MM.1S (cell line): ENCODE measurements at regions not wholly inside any gene's neighbourhood (a gene's known extent, or its start where the extent isn't known, plus 50 kb on each side); places are given as distances from the start of the nearest gene placed in this dataset.

Experiments used
- DNase-seq: peaks from one replicate; pipeline ENCODE4 v3.0.0-alpha.2; 2015
- H2AFZ ChIP-seq: fragments of 300-600 bp; sonication (generic); 2 replicates; pipeline ENCODE4 v1.6.0; 2016; ENCODE audit warnings: antibody characterized with exemption, low read length
- H3F3A ChIP-seq: fragments of 300-600 bp; sonication (generic); 2 replicates; pipeline ENCODE4 v1.6.1; 2016; ENCODE audit warnings: mild to moderate bottlenecking, antibody characterized with exemption, low read length, moderate library complexity, mixed read lengths; ENCODE audit not compliant: insufficient read depth
- H3K27ac ChIP-seq: fragments of 300-600 bp; sonication (generic); 2 replicates; pipeline ENCODE4 v1.5.1; 2016; ENCODE audit warnings: mild to moderate bottlenecking, low read length
- H3K27me3 ChIP-seq: fragments of 300-600 bp; sonication (generic); replicated peaks from 2 replicates; pipeline ENCODE4 v1.6.0; 2016; ENCODE audit warnings: low read length; ENCODE audit not compliant: insufficient read depth
- H3K36me3 ChIP-seq: fragments of 300-600 bp; sonication (generic); replicated peaks from 2 replicates; pipeline ENCODE4 v1.6.1; 2016; ENCODE audit warnings: mild to moderate bottlenecking, low read length, mixed read lengths; ENCODE audit not compliant: insufficient read depth
- H3K4me1 ChIP-seq: fragments of 300-600 bp; sonication (generic); 2 replicates; pipeline ENCODE4 v1.6.1; 2016; ENCODE audit warnings: low read length, mixed read lengths
- H3K4me2 ChIP-seq: fragments of 300-600 bp; sonication (generic); 2 replicates; pipeline ENCODE4 v1.6.0; 2016; ENCODE audit warnings: low read depth, low read length
- H3K4me3 ChIP-seq: fragments of 300-600 bp; sonication (generic); 2 replicates; pipeline ENCODE4 v1.5.1; 2016; ENCODE audit warnings: low read length, mixed read lengths
- H3K79me2 ChIP-seq: fragments of 300-600 bp; sonication (generic); 2 replicates; pipeline ENCODE4 v1.6.1; 2016; ENCODE audit warnings: mixed run types, low read length, mixed read lengths
- H3K9ac ChIP-seq: fragments of 300-600 bp; sonication (generic); 2 replicates; pipeline ENCODE4 v1.6.1; 2016; ENCODE audit warnings: low read length, mixed read lengths
- H3K9me2 ChIP-seq: fragments of 300-600 bp; sonication (generic); replicated peaks from 2 replicates; pipeline ENCODE4 v1.6.1; 2016; ENCODE audit warnings: mild to moderate bottlenecking, low read length, mixed read lengths; ENCODE audit not compliant: insufficient read depth
- H3K9me3 ChIP-seq: fragments of 300-600 bp; sonication (generic); replicated peaks from 2 replicates; pipeline ENCODE4 v1.6.1; 2016; ENCODE audit warnings: mild to moderate bottlenecking, low read length, mixed read lengths; ENCODE audit not compliant: insufficient read depth
- H4K20me1 ChIP-seq: fragments of 300-600 bp; sonication (generic); 2 replicates; pipeline ENCODE4 v1.6.1; 2016; ENCODE audit warnings: mild to moderate bottlenecking, low read length, moderate library complexity, mixed read lengths; ENCODE audit not compliant: insufficient read depth
- EZH2 ChIP-seq: fragments of 300-600 bp; sonication (generic); optimal IDR thresholded peaks from 2 replicates; pipeline ENCODE3; 2017; ENCODE audit warnings: low read depth, mild to moderate bottlenecking, antibody characterized with exemption, low read length, mixed read lengths
- EZH2phosphoT487 ChIP-seq: fragments of 300-600 bp; sonication (generic); IDR thresholded peaks from 2 replicates; pipeline ENCODE4 v1.6.1; 2018; ENCODE audit warnings: antibody characterized with exemption, low read length
- TF ChIP-seq, protein P1 (sequence below): fragments of 300-600 bp; sonication (generic); IDR thresholded peaks from 2 replicates; pipeline ENCODE4 v1.5.1; 2016; ENCODE audit warnings: antibody characterized with exemption, low read length, mixed read lengths

DNA sequence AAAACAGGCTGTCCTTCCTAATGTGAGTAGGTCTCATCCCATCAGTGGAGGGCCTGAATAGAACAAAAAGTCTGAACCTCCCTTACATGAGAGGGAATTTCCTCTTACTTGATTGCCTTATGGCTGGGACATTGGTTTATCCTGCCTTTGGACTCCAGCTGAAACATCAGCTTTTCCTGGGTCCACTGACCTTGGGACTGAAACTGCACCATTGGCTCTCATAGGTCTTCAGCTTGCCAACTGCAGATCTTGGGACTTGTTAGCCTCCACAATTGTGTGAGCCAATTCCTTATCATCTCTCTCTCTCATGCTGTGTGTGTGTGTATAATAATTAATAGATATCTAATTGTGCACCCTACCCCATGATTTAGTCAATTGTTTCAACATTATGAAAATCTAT lies 375.3 kb upstream of the DDI1 start:
- Histone ChIP-seq H3K27ac (no peak overlapping the region), H3K9me2 (no peaks in the 10 kb centered on the region), H3K79me2 (no peaks in the 10 kb centered on the region), H3K4me1 (no peaks in the 10 kb centered on the region), H2AFZ (no peak overlapping the region), H3K27me3 (no peaks in the 10 kb centered on the region), H3K36me3 (no peaks in the 10 kb centered on the region), H3K4me3 (no peak overlapping the region), H4K20me1 (no peaks in the 10 kb centered on the region), H3K9ac (no peak overlapping the region), H3K9me3 (no peaks in the 10 kb centered on the region), H3K4me2 (no peak overlapping the region), H3F3A (no peaks in the 10 kb centered on the region)
- DNase-seq = no peak
- TF ChIP-seq EZH2phosphoT487 (no peak), EZH2 (no peak)
- TF ChIP-seq, protein P1, sequence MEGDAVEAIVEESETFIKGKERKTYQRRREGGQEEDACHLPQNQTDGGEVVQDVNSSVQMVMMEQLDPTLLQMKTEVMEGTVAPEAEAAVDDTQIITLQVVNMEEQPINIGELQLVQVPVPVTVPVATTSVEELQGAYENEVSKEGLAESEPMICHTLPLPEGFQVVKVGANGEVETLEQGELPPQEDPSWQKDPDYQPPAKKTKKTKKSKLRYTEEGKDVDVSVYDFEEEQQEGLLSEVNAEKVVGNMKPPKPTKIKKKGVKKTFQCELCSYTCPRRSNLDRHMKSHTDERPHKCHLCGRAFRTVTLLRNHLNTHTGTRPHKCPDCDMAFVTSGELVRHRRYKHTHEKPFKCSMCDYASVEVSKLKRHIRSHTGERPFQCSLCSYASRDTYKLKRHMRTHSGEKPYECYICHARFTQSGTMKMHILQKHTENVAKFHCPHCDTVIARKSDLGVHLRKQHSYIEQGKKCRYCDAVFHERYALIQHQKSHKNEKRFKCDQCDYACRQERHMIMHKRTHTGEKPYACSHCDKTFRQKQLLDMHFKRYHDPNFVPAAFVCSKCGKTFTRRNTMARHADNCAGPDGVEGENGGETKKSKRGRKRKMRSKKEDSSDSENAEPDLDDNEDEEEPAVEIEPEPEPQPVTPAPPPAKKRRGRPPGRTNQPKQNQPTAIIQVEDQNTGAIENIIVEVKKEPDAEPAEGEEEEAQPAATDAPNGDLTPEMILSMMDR = no peak

DNA sequence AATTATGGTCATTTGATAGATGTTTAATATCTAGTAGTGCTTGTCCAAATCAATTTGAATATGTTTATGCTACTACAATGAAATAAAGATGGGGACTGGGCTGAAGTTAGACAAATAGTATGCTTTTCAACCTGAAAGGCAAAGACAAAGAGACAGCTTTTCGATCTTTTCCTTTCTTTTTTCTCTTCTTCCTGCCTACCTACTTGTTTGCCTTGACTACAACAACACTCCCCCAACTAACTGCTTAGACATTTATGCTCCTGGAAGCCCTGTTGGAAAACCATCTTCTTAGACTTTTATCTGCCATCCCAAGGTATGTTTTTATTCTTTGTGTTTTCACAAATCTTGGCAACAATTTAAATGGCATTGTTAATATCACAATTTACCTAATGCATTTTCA lies 374.4 kb upstream of the DDI1 start:
- no peaks in the 10 kb centered on the region for H3K79me2 ChIP-seq
- H3K27me3 ChIP-seq = no peaks in the 10 kb centered on the region
- H3K4me1 ChIP-seq = no peaks in the 10 kb centered on the region
- H3K9me3 ChIP-seq = no peaks in the 10 kb centered on the region
- H3K4me3 ChIP-seq = no peak overlapping the region
- H3K27ac ChIP-seq = no peak overlapping the region
- TF ChIP-seq EZH2 = no peak
- TF ChIP-seq, protein P1 = no peak
- TF ChIP-seq EZH2phosphoT487 = no peak
- no peak overlapping the region for H3K4me2 ChIP-seq
- no peak overlapping the region for H3K9ac ChIP-seq
- no peak for DNase-seq
- H3K9me2 ChIP-seq = no peaks in the 10 kb centered on the region
- H3F3A ChIP-seq = no peaks in the 10 kb centered on the region
- no peak overlapping the region for H2AFZ ChIP-seq
- no peaks in the 10 kb centered on the region for H4K20me1 ChIP-seq
- no peaks in the 10 kb centered on the region for H3K36me3 ChIP-seq

DNA sequence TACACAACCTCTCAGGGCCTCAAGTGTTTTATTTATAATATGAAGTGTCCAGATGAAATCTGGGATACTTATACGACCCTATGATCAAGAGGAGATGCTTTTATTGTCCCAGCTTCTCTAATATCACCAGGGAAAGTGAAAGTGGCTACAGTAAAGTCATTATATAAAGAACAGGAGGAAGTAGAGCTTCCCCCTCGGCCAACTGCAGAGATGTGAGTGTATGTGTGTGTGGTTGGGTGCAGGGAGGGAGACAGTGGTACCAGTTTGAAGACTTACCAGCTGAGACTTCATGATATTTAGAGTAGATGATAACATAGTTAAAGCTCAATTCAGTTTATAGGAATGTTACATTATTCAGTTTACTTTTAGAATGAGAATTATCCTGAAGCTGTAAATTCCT lies 373.6 kb upstream of the DDI1 start:
- Histone ChIP-seq H3K27ac (no peak overlapping the region), H3K4me1 (no peaks in the 10 kb centered on the region), H3K36me3 (no peaks in the 10 kb centered on the region), H2AFZ (no peak overlapping the region), H3K9me3 (no peaks in the 10 kb centered on the region), H3K4me3 (no peak overlapping the region), H3K4me2 (no peak overlapping the region), H3K9ac (no peak overlapping the region), H3K79me2 (no peaks in the 10 kb centered on the region), H3K9me2 (no peaks in the 10 kb centered on the region), H4K20me1 (no peaks in the 10 kb centered on the region), H3K27me3 (no peaks in the 10 kb centered on the region), H3F3A (no peaks in the 10 kb centered on the region)
- TF ChIP-seq EZH2 (no peak), EZH2phosphoT487 (no peak)
- TF ChIP-seq, protein P1 = no peak
- no peak for DNase-seq
